T47D (cell line): ENCODE measurements at regions not wholly inside any gene's neighbourhood (a gene's known extent, or its start where the extent isn't known, plus 50 kb on each side); places are given as distances from the start of the nearest gene placed in this dataset.

ENCODE experiments used
- DNase-seq, 2 experiments: peaks; one replicate each; pipeline versions ENCODE4 v3.0.0 to v3.0.0-alpha.2; 2011 to 2012; ENCODE audit warnings: low read depth in 1 of 2, low spot score in 1 of 2
- JUND ChIP-seq: IDR thresholded peaks from 2 replicates; pipeline ENCODE4 v1.6.1; 2012; ENCODE audit warnings: low read depth
- in situ Hi-C: cut with HindIII; loops from 2 replicates; pipeline ENCODE4 v1.10.0; 2016; ENCODE audit warnings: low sequenced_read_pairs, low pct_unique_long_range_greater_than_20kb

GRCh38 chr11:119846374-119846773, 117.4 kb upstream of the NECTIN1 start:
- DNase-seq = no peak
- in situ Hi-C loops = no loop called here
- no peak for TF ChIP-seq JUND

GRCh38 chr11:119845756-119846155, 116.8 kb upstream of the NECTIN1 start:
- in situ Hi-C loops = no loop called here
- peak; percentile 16 to 68 for DNase-seq
- no peak for TF ChIP-seq JUND

GRCh38 chr11:119845305-119845704, 116.3 kb upstream of the NECTIN1 start:
- in situ Hi-C loops = no loop called here
- TF ChIP-seq JUND = no peak
- no peak for DNase-seq

- no peak for TF ChIP-seq JUND
- in situ Hi-C loops = no loop called here
Observed at GRCh38 chr11:119844808-119845207, 115.8 kb upstream of the NECTIN1 start.

GRCh38 chr11:119843877-119844276, 114.9 kb upstream of the NECTIN1 start:
- peak; percentile 22 to 42 for DNase-seq
- no peak for TF ChIP-seq JUND
- in situ Hi-C loops = no loop called here

More at GRCh38 chr11:119844808-119845207, 115.8 kb upstream of the NECTIN1 start:
- no peak for DNase-seq

GRCh38 chr11:119842731-119843130, 113.7 kb upstream of the NECTIN1 start:
- no peak for DNase-seq
- no peak for TF ChIP-seq JUND
- in situ Hi-C loops = no loop called here

- TF ChIP-seq JUND = no peak
Observed at GRCh38 chr11:119839476-119840133, 110.6 kb upstream of the NECTIN1 start.

GRCh38 chr11:119835753-119836152, 106.8 kb upstream of the NECTIN1 start:
- DNase-seq = no peak
- in situ Hi-C loops = no loop called here
- no peak for TF ChIP-seq JUND

More at GRCh38 chr11:119839476-119840133, 110.6 kb upstream of the NECTIN1 start:
- DNase-seq = no peak
- in situ Hi-C loops = no loop called here

GRCh38 chr11:119832202-119832935, 103.4 kb upstream of the NECTIN1 start:
- in situ Hi-C loops = no loop called here
- TF ChIP-seq JUND = no peak
- peak; percentile 49 to 73 for DNase-seq

GRCh38 chr11:119831011-119831410, 102.0 kb upstream of the NECTIN1 start:
- in situ Hi-C loops = no loop called here
- TF ChIP-seq JUND = no peak
- no peak for DNase-seq

GRCh38 chr11:119830400-119830799, 101.4 kb upstream of the NECTIN1 start:
- in situ Hi-C loops = no loop called here

GRCh38 chr11:119829402-119829801, 100.4 kb upstream of the NECTIN1 start:
- in situ Hi-C loops = no loop called here
- TF ChIP-seq JUND = no peak

More at GRCh38 chr11:119830400-119830799, 101.4 kb upstream of the NECTIN1 start:
- TF ChIP-seq JUND = no peak
- DNase-seq = no peak

GRCh38 chr11:119828819-119829218, 99.8 kb upstream of the NECTIN1 start:
- no peak for TF ChIP-seq JUND
- in situ Hi-C loops = no loop called here
- peak in 1 of 2 experiments; percentile 18 for DNase-seq

More at GRCh38 chr11:119829402-119829801, 100.4 kb upstream of the NECTIN1 start:
- DNase-seq = no peak
